H9 (cell line): ENCODE measurements at regions not wholly inside any gene's neighbourhood (a gene's known extent, or its start where the extent isn't known, plus 50 kb on each side); places are given as distances from the start of the nearest gene placed in this dataset.

Source experiments
- DNase-seq: peaks from one replicate; pipeline ENCODE4 v3.0.0-alpha.2; 2017
- H2AFZ ChIP-seq: one replicate; pipeline ENCODE4 v1.6.1; 2013; ENCODE audit warnings: mild to moderate bottlenecking, low read length, control low read depth, moderate library complexity
- H2AK5ac ChIP-seq: 2 replicates; pipeline ENCODE4 v1.6.1; 2013; ENCODE audit warnings: low read length, control low read depth, mixed read lengths; ENCODE audit not compliant: insufficient read length
- H2BK120ac ChIP-seq: one replicate; pipeline ENCODE4 v1.6.1; 2013; ENCODE audit warnings: low read depth, mild to moderate bottlenecking, low read length, control low read depth, inconsistent platforms; ENCODE audit not compliant: poor library complexity, severe bottlenecking
- H2BK12ac ChIP-seq: 2 replicates; pipeline ENCODE4 v1.6.1; 2013; ENCODE audit warnings: low read length, control low read depth, mixed read lengths, low read depth; ENCODE audit not compliant: insufficient read length
- H2BK15ac ChIP-seq: 2 replicates; pipeline ENCODE4 v1.6.1; 2013; ENCODE audit warnings: low read depth, low read length, control low read depth
- H2BK20ac ChIP-seq: one replicate; pipeline ENCODE4 v1.6.1; 2013; ENCODE audit warnings: low read depth, mild to moderate bottlenecking, low read length, control low read depth, inconsistent platforms; ENCODE audit not compliant: poor library complexity, severe bottlenecking
- H2BK5ac ChIP-seq: 2 replicates; pipeline ENCODE4 v1.6.1; 2013; ENCODE audit warnings: low read length, control low read depth, mixed read lengths; ENCODE audit not compliant: insufficient read length
- H3K14ac ChIP-seq: 2 replicates; pipeline ENCODE4 v1.6.1; 2013; ENCODE audit warnings: low read length, control low read depth; ENCODE audit not compliant: insufficient read depth
- H3K18ac ChIP-seq: 2 replicates; pipeline ENCODE4 v1.6.1; 2013; ENCODE audit warnings: low read depth, mild to moderate bottlenecking, mixed read lengths, low read length, control low read depth; ENCODE audit not compliant: insufficient read length
- H3K23ac ChIP-seq: 2 replicates; pipeline ENCODE4 v1.6.1; 2013; ENCODE audit warnings: low read length, control low read depth, mixed read lengths, low read depth; ENCODE audit not compliant: insufficient read length
- H3K23me2 ChIP-seq: 2 replicates; pipeline ENCODE4 v1.6.1; 2013; ENCODE audit warnings: low read depth, mild to moderate bottlenecking, mixed read lengths, low read length, control low read depth; ENCODE audit not compliant: insufficient read length, poor library complexity, severe bottlenecking
- H3K27ac ChIP-seq: 2 replicates; pipeline ENCODE4 v1.5.1; 2013; ENCODE audit warnings: low read length, control low read depth, mixed read lengths, low read depth; ENCODE audit not compliant: insufficient read length
- H3K27me3 ChIP-seq: 2 replicates; pipeline ENCODE4 v1.6.1; 2013; ENCODE audit warnings: low read length, control low read depth, inconsistent platforms; ENCODE audit not compliant: insufficient read depth
- H3K4ac ChIP-seq: 2 replicates; pipeline ENCODE4 v1.6.1; 2013; ENCODE audit warnings: low read depth, mild to moderate bottlenecking, control low read depth, inconsistent platforms, low read length, moderate library complexity
- H3K4me1 ChIP-seq: 2 replicates; pipeline ENCODE4 v1.6.1; 2013; ENCODE audit warnings: low read length, control low read depth, inconsistent platforms; ENCODE audit not compliant: insufficient read depth
- H3K4me2 ChIP-seq: 2 replicates; pipeline ENCODE4 v1.6.1; 2013; ENCODE audit warnings: low read length, control low read depth, mixed read lengths; ENCODE audit not compliant: insufficient read length, insufficient read depth
- H3K56ac ChIP-seq: 2 replicates; pipeline ENCODE4 v1.6.1; 2013; ENCODE audit warnings: low read depth, mild to moderate bottlenecking, mixed read lengths, low read length, control low read depth; ENCODE audit not compliant: insufficient read length
- H3K79me1 ChIP-seq: 2 replicates; pipeline ENCODE4 v1.6.1; 2013; ENCODE audit warnings: low read depth, mild to moderate bottlenecking, moderate library complexity, low read length, control low read depth, inconsistent platforms; ENCODE audit not compliant: insufficient read depth, poor library complexity, severe bottlenecking
- H3K79me2 ChIP-seq: 2 replicates; pipeline ENCODE4 v1.6.1; 2013; ENCODE audit warnings: low read length, control low read depth, inconsistent platforms; ENCODE audit not compliant: insufficient read depth
- H3K9ac ChIP-seq: 2 replicates; pipeline ENCODE4 v1.6.1; 2013; ENCODE audit warnings: low read length, control low read depth, mixed read lengths; ENCODE audit not compliant: insufficient read length; ENCODE audit errors: extremely low read depth
- H3K9me3 ChIP-seq: one replicate; pipeline ENCODE4 v1.6.1; 2013; ENCODE audit warnings: low read depth, low read length, inconsistent platforms; ENCODE audit not compliant: control insufficient read depth
- H3T11ph ChIP-seq: one replicate; pipeline ENCODE4 v1.6.1; 2013; ENCODE audit warnings: mild to moderate bottlenecking, low read length, control low read depth, inconsistent platforms
- H4K20me1 ChIP-seq: one replicate; pipeline ENCODE4 v1.6.1; 2013; ENCODE audit not compliant: control insufficient read depth, insufficient read length, insufficient read depth
- H4K5ac ChIP-seq: 2 replicates; pipeline ENCODE4 v1.6.1; 2013; ENCODE audit warnings: low read depth, mild to moderate bottlenecking, mixed read lengths, low read length, control low read depth; ENCODE audit not compliant: insufficient read length
- H4K8ac ChIP-seq: replicated peaks from 2 replicates; pipeline ENCODE4 v1.6.1; 2013; ENCODE audit warnings: low read length, control low read depth, mixed read lengths, low read depth; ENCODE audit not compliant: insufficient read length
- H4K91ac ChIP-seq: 2 replicates; pipeline ENCODE4 v1.6.1; 2013; ENCODE audit warnings: low read depth, mild to moderate bottlenecking, moderate library complexity, mixed read lengths, low read length, control low read depth; ENCODE audit not compliant: insufficient read length
- H3K27ac Mint-ChIP-seq, 3 experiments: 2 replicates in 2 of 3; 3 replicates in 1 of 3; pipeline ENCODE4 v1.8.0; 2020 to 2021; ENCODE audit warnings: mixed read lengths in 3 of 3, mild to moderate bottlenecking in 1 of 3, moderate library complexity in 1 of 3
- H3K27me3 Mint-ChIP-seq: 2 replicates; pipeline ENCODE4 v1.8.0; 2021; ENCODE audit warnings: low read depth, mild to moderate bottlenecking, moderate library complexity, mixed read lengths
- H3K36me3 Mint-ChIP-seq, 3 experiments: 2 replicates in 2 of 3; 3 replicates in 1 of 3; pipeline ENCODE4 v1.8.0; 2020 to 2021; ENCODE audit warnings: low read depth in 3 of 3, mixed read lengths in 3 of 3; ENCODE audit not compliant: insufficient read depth in 1 of 3
- H3K4me1 Mint-ChIP-seq, 2 experiments: 2 replicates each; pipeline ENCODE4 v1.8.0; 2020; ENCODE audit warnings: mixed read lengths in 2 of 2
- H3K4me3 Mint-ChIP-seq, 2 experiments: 2 replicates in 1 of 2; 3 replicates in 1 of 2; pipeline ENCODE4 v1.8.0; 2020 to 2021; ENCODE audit warnings: mild to moderate bottlenecking in 2 of 2, mixed read lengths in 2 of 2, moderate library complexity in 1 of 2
- H3K9me3 Mint-ChIP-seq, 2 experiments: 2 replicates in 1 of 2; 3 replicates in 1 of 2; pipeline ENCODE4 v1.8.0; 2020; ENCODE audit warnings: mild to moderate bottlenecking in 2 of 2, mixed read lengths in 2 of 2, moderate library complexity in 1 of 2
- WGBS: extraction: QIAGEN DNeasy Blood & Tissue Kit; methylation state at CpG from one replicate; pipeline ENCODE4 v1.1.7; 2013; ENCODE audit warnings: missing lambda C conversion rate, low lambda C conversion rate, mixed read lengths; ENCODE audit not compliant: insufficient read length; ENCODE audit errors: extremely low coverage; 5-methylcytosine and 5-hydroxymethylcytosine counted together
- TF ChIP-seq, protein P1 (sequence below): fragments of 200-600 bp; sonication (generic); conservative IDR thresholded peaks from 3 replicates; pipeline ENCODE4 v1.8.0; 2021; ENCODE audit warnings: antibody characterized with exemption, mild to moderate bottlenecking

GRCh38 chr22:25483931-25484330 is 80.5 kb upstream of the GRK3 start:
- Histone ChIP-seq H4K5ac (no peak overlapping the region), H4K91ac (no peak overlapping the region), H2BK15ac (no peak overlapping the region), H3K9me3 (no peaks in the 10 kb centered on the region), H3K27ac (no peak overlapping the region), H2BK120ac (no peak overlapping the region), H3K23ac (no peak overlapping the region), H3K4me2 (no peak overlapping the region), H2BK12ac (no peak overlapping the region), H2BK5ac (no peak overlapping the region), H2AFZ (no peak overlapping the region), H3K18ac (no peak overlapping the region), H3K23me2 (no peaks in the 10 kb centered on the region), H3T11ph (no peak overlapping the region), H3K4me1 (no peaks in the 10 kb centered on the region), H3K79me2 (no peaks in the 10 kb centered on the region), H3K14ac (no peak overlapping the region), H3K79me1 (no peaks in the 10 kb centered on the region), H3K4ac (no peak overlapping the region), H2AK5ac (no peak overlapping the region), H4K20me1 (no peaks in the 10 kb centered on the region), H3K56ac (no peak overlapping the region), H2BK20ac (no peak overlapping the region), H3K27me3 (no peaks in the 10 kb centered on the region), H4K8ac (no peak overlapping the region), H3K9ac (no peak overlapping the region)
- Mint-ChIP-seq H3K27ac (no peak overlapping the region), H3K4me3 (no peak overlapping the region), H3K36me3 (peaks cover 23 to 53% (median 42%) of the 10 kb centered on the region in 3 experiments), H3K27me3 (no peaks in the 10 kb centered on the region), H3K4me1 (peaks cover 0 to 2% of the 10 kb centered on the region in 2 experiments; a peak in 1 of 4 replicates), H3K9me3 (peaks cover 0 to 3% of the 10 kb centered on the region in 2 experiments; a peak in 2 of 5 replicates)
- TF ChIP-seq, protein P1, sequence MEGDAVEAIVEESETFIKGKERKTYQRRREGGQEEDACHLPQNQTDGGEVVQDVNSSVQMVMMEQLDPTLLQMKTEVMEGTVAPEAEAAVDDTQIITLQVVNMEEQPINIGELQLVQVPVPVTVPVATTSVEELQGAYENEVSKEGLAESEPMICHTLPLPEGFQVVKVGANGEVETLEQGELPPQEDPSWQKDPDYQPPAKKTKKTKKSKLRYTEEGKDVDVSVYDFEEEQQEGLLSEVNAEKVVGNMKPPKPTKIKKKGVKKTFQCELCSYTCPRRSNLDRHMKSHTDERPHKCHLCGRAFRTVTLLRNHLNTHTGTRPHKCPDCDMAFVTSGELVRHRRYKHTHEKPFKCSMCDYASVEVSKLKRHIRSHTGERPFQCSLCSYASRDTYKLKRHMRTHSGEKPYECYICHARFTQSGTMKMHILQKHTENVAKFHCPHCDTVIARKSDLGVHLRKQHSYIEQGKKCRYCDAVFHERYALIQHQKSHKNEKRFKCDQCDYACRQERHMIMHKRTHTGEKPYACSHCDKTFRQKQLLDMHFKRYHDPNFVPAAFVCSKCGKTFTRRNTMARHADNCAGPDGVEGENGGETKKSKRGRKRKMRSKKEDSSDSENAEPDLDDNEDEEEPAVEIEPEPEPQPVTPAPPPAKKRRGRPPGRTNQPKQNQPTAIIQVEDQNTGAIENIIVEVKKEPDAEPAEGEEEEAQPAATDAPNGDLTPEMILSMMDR, result no peak
- WGBS, result no CpG with 5 or more reads among the region's 1 CpG
- no peak for DNase-seq
